ENCODE measurements at regions not wholly inside any gene's neighbourhood (a gene's known extent, or its start where the extent isn't known, plus 50 kb on each side); places are given as distances from the start of the nearest gene placed in this dataset.

- no peak overlapping the region for H2AK9ac ChIP-seq (replicated peaks; ENCODE audit: low read depth, low read length, poor library complexity)
- H3K4me1 ChIP-seq (ENCODE audit: control insufficient read depth, insufficient read depth, low read length) = peaks cover 5% of the 10 kb centered on the region
- no peak overlapping the region for H2AFZ ChIP-seq (replicated peaks; ENCODE audit: low read length, poor library complexity)
- TF ChIP-seq RCOR1 (IDR thresholded peaks at IDR 0.05; ENCODE audit: insufficient replicate concordance, low read length) = no peak
- TF ChIP-seq RAD21 (IDR thresholded peaks at IDR 0.05; ENCODE audit: low read length) = no peak
- TF ChIP-seq RFX5 (IDR thresholded peaks at IDR 0.05; ENCODE audit: low read depth, low read length) = no peak
- TF ChIP-seq MXI1 (IDR thresholded peaks at IDR 0.05; ENCODE audit: borderline replicate concordance, low read depth, low read length) = no peak
- no peak for TF ChIP-seq MAFK (IDR thresholded peaks at IDR 0.05; ENCODE audit: low read depth, low read length)
- TF ChIP-seq USF2 (IDR thresholded peaks at IDR 0.05; ENCODE audit: low read depth, low read length) = no peak
- TF ChIP-seq SMC3 (IDR thresholded peaks at IDR 0.05; ENCODE audit: low read depth, low read length) = no peak
- no peak for TF ChIP-seq CTCF (conservative IDR thresholded peaks at IDR 0.05; ENCODE audit: low read depth, low read length)
- no peak for TF ChIP-seq FOS (IDR thresholded peaks at IDR 0.05; ENCODE audit: low read depth, low read length)
- TF ChIP-seq CEBPB (IDR thresholded peaks at IDR 0.05; ENCODE audit: low read depth, low read length) = no peak
- no peak for TF ChIP-seq ELK1 (IDR thresholded peaks at IDR 0.05; ENCODE audit: borderline replicate concordance, low read depth, low read length)
- no peak for TF ChIP-seq CHD1 (IDR thresholded peaks at IDR 0.05; ENCODE audit: low read depth, low read length)
- no peak for TF ChIP-seq POLR2A (IDR thresholded peaks at IDR 0.05; ENCODE audit: low read depth, low read length)
- TF ChIP-seq BHLHE40 (IDR thresholded peaks at IDR 0.05; ENCODE audit: low read depth, low read length) = no peak
- no peak for TF ChIP-seq MAZ (IDR thresholded peaks at IDR 0.05; ENCODE audit: borderline replicate concordance, low read depth, low read length)
- no peak for TF ChIP-seq NFE2L2 (IDR thresholded peaks at IDR 0.05; ENCODE audit: low read depth, low read length)
- no peak overlapping the region for H3K4ac ChIP-seq (ENCODE audit: low read depth, low read length)
- H3K14ac ChIP-seq (replicated peaks; ENCODE audit: low read depth, low read length) = no peak overlapping the region
- no peak overlapping the region for H4K5ac ChIP-seq (ENCODE audit: low read depth, low read length)
- H4K20me1 ChIP-seq (ENCODE audit: insufficient read depth, low read length) = no peaks in the 10 kb centered on the region
- intact Hi-C loops (cut with micrococcal nuclease) = no loop called here
- H2BK20ac ChIP-seq (ENCODE audit: low read depth, low read length) = 0 out of 2 replicates have a peak overlapping the region, but pooled peaks have one; percentile 2
- H2BK15ac ChIP-seq (ENCODE audit: low read depth, low read length) = no peak overlapping the region
- H4K91ac ChIP-seq (ENCODE audit: insufficient read depth, low read depth, low read length) = no peak overlapping the region
- BruUV-seq (replicated peaks) = no TSS peak
- H3K9me3 ChIP-seq (ENCODE audit: control insufficient read depth, insufficient read depth, low read length) = 0 out of 2 replicates have a peak, but pooled peaks cover 3% of the 10 kb centered on the region
- H3K56ac ChIP-seq (ENCODE audit: extremely low read depth, insufficient read depth, low read length) = no peak overlapping the region
- no peak overlapping the region for H2BK120ac ChIP-seq (ENCODE audit: low read depth, low read length)
- H3K27ac ChIP-seq (ENCODE audit: insufficient read depth, low read length) = no peak overlapping the region
- CTCF ChIA-PET = no interaction called here
- H3K9me1 ChIP-seq (ENCODE audit: insufficient read depth, low read length) = no peaks in the 10 kb centered on the region
- no peak overlapping the region for H2AK5ac ChIP-seq (ENCODE audit: low read depth, low read length)
- peak; percentile 38 for DNase-seq
- no peaks in the 10 kb centered on the region for H3K36me3 ChIP-seq (ENCODE audit: control insufficient read depth, insufficient read depth, low read length)
- H3K18ac ChIP-seq (ENCODE audit: low read depth, low read length) = no peak overlapping the region; the same call in 1 of the 2 replicates
- no peak overlapping the region for H3K23ac ChIP-seq (ENCODE audit: low read depth, low read length)
- POLR2A ChIA-PET (ENCODE audit: unreplicated experiment) = no interaction called here
- H4K8ac ChIP-seq (ENCODE audit: low read depth in 2 of 2, low read length in 2 of 2) = no peak overlapping the region
- H3K27me3 ChIP-seq (ENCODE audit: control insufficient read depth, insufficient read depth, low read length) = no peaks in the 10 kb centered on the region
- in situ Hi-C loops (cut with MboI; ENCODE audit: low sequenced_read_pairs) = no loop called here
- H3K79me1 ChIP-seq (ENCODE audit: low read depth in 1 of 2, low read length in 2 of 2) = no peaks in the 10 kb centered on the region
- dilution Hi-C loops (cut with HindIII; ENCODE audit: low sequenced_read_pairs, unreplicated experiment) = no loop called here
- no peak overlapping the region for H3K4me3 ChIP-seq (ENCODE audit: insufficient read depth, low read depth, low read length)
- ATAC-seq (ENCODE audit: low read depth) = no peak
- no peak overlapping the region for H2BK5ac ChIP-seq (ENCODE audit: low read depth, low read length, poor library complexity, severe bottlenecking)
- no peak overlapping the region for H3K9ac ChIP-seq (ENCODE audit: low read depth, low read length)
- no peak overlapping the region for H3K4me2 ChIP-seq (ENCODE audit: low read depth, low read length)
These were observed 151.4 kb upstream of the NUDT4 start for GRCh38 chr12:93226361-93226760.

All from IMR-90 (cell line).